Mesendoderm (in vitro differentiated cells): ENCODE measurements at regions not wholly inside any gene's neighbourhood (a gene's known extent, or its start where the extent isn't known, plus 50 kb on each side); places are given as distances from the start of the nearest gene placed in this dataset.

Experiments used
- DNase-seq: peaks from one replicate; pipeline ENCODE4 v3.0.0; 2013
- H2AK5ac ChIP-seq: 2 replicates; pipeline ENCODE4 v1.6.1; 2013; ENCODE audit warnings: low read length, inconsistent platforms
- H2BK120ac ChIP-seq: 2 replicates; pipeline ENCODE4 v1.6.1; 2013; ENCODE audit warnings: low read depth, mild to moderate bottlenecking, low read length, moderate library complexity, mixed read lengths
- H2BK15ac ChIP-seq: replicated peaks from 2 replicates; pipeline ENCODE4 v1.6.1; 2013; ENCODE audit warnings: low read depth, mild to moderate bottlenecking, moderate library complexity
- H2BK5ac ChIP-seq: 2 replicates; pipeline ENCODE4 v1.6.1; 2013; ENCODE audit warnings: low read length, inconsistent platforms
- H3K18ac ChIP-seq: 2 replicates; pipeline ENCODE4 v1.6.1; 2013; ENCODE audit warnings: mild to moderate bottlenecking, low read length, mixed read lengths
- H3K23ac ChIP-seq: one replicate; pipeline ENCODE4 v1.6.1; 2013; ENCODE audit warnings: low read length
- H3K27ac ChIP-seq: 2 replicates; pipeline ENCODE4 v1.5.1; 2013; ENCODE audit warnings: low read depth, mild to moderate bottlenecking, inconsistent platforms, low read length, moderate library complexity
- H3K27me3 ChIP-seq: 2 replicates; pipeline ENCODE4 v1.6.1; 2013; ENCODE audit warnings: low read length, control low read depth, mild to moderate bottlenecking, inconsistent platforms; ENCODE audit not compliant: insufficient read depth, poor library complexity
- H3K36me3 ChIP-seq: 2 replicates; pipeline ENCODE4 v1.6.1; 2013; ENCODE audit warnings: low read length, inconsistent platforms; ENCODE audit not compliant: control insufficient read depth, insufficient read depth
- H3K4ac ChIP-seq: one replicate; pipeline ENCODE4 v1.6.1; 2013; ENCODE audit warnings: low read depth, mild to moderate bottlenecking, low read length, moderate library complexity
- H3K4me1 ChIP-seq: 2 replicates; pipeline ENCODE4 v1.6.1; 2013; ENCODE audit warnings: low read depth, low read length, inconsistent platforms; ENCODE audit not compliant: control insufficient read depth
- H3K4me2 ChIP-seq: 2 replicates; pipeline ENCODE4 v1.6.1; 2013; ENCODE audit warnings: low read length
- H3K4me3 ChIP-seq: 2 replicates; pipeline ENCODE4 v1.5.1; 2013; ENCODE audit warnings: mild to moderate bottlenecking, low read length
- H3K56ac ChIP-seq: one replicate; pipeline ENCODE4 v1.6.1; 2013; ENCODE audit warnings: low read length
- H3K79me1 ChIP-seq: 2 replicates; pipeline ENCODE4 v1.6.1; 2013; ENCODE audit warnings: low read length, inconsistent platforms
- H3K79me2 ChIP-seq: 2 replicates; pipeline ENCODE4 v1.6.1; 2013; ENCODE audit warnings: mild to moderate bottlenecking, low read length; ENCODE audit not compliant: control insufficient read depth, insufficient read depth
- H3K9ac ChIP-seq: 2 replicates; pipeline ENCODE4 v1.6.1; 2013; ENCODE audit warnings: low read length, inconsistent platforms
- H4K5ac ChIP-seq: one replicate; pipeline ENCODE4 v1.6.1; 2013; ENCODE audit warnings: low read length
- H4K8ac ChIP-seq: one replicate; pipeline ENCODE4 v1.6.1; 2013; ENCODE audit warnings: low read depth, mild to moderate bottlenecking, control low read depth, low read length, moderate library complexity
- WGBS: extraction: QIAGEN DNeasy Blood & Tissue Kit; methylation state at CpG from one replicate; pipeline ENCODE4 v1.1.7; 2013; ENCODE audit warnings: low lambda C conversion rate, missing lambda C conversion rate; ENCODE audit not compliant: insufficient coverage; ENCODE audit errors: extremely low coverage; 5-methylcytosine and 5-hydroxymethylcytosine counted together

GRCh38 chr6:68391953-68392352 lies 243.1 kb upstream of the ADGRB3 start:
- Histone ChIP-seq H3K4me3 (no peak overlapping the region), H3K18ac (no peak overlapping the region), H4K8ac (no peak overlapping the region), H3K23ac (no peak overlapping the region), H3K4me2 (no peak overlapping the region), H2AK5ac (no peak overlapping the region), H2BK120ac (no peak overlapping the region), H4K5ac (no peak overlapping the region), H3K9ac (no peak overlapping the region), H2BK15ac (no peak overlapping the region), H3K36me3 (no peaks in the 10 kb centered on the region), H3K27me3 (no peaks in the 10 kb centered on the region), H3K56ac (no peak overlapping the region), H3K4me1 (no peaks in the 10 kb centered on the region), H3K79me1 (no peaks in the 10 kb centered on the region), H3K79me2 (no peaks in the 10 kb centered on the region), H3K4ac (no peak overlapping the region), H2BK5ac (no peak overlapping the region), H3K27ac (no peak overlapping the region)
- DNase-seq, result no peak

- no peak overlapping the region for H3K9ac ChIP-seq
- H3K79me2 ChIP-seq, result no peaks in the 10 kb centered on the region
- H3K56ac ChIP-seq, result no peak overlapping the region
- no peak overlapping the region for H2BK15ac ChIP-seq
- no peaks in the 10 kb centered on the region for H3K36me3 ChIP-seq
- H3K18ac ChIP-seq, result no peak overlapping the region
- H4K8ac ChIP-seq, result no peak overlapping the region
- DNase-seq, result no peak
- H4K5ac ChIP-seq, result no peak overlapping the region
- no CpG with 5 or more reads among the region's 5 CpGs for WGBS
- H3K27ac ChIP-seq, result no peak overlapping the region
- H3K4me1 ChIP-seq, result no peaks in the 10 kb centered on the region
- H3K4me3 ChIP-seq, result no peak overlapping the region
- H2BK5ac ChIP-seq, result no peak overlapping the region
- H3K79me1 ChIP-seq, result no peaks in the 10 kb centered on the region
- H3K4me2 ChIP-seq, result no peak overlapping the region
- no peak overlapping the region for H2BK120ac ChIP-seq
- H2AK5ac ChIP-seq, result no peak overlapping the region
- no peak overlapping the region for H3K4ac ChIP-seq
- no peaks in the 10 kb centered on the region for H3K27me3 ChIP-seq
- H3K23ac ChIP-seq, result no peak overlapping the region
These were observed 262.1 kb upstream of the ADGRB3 start for GRCh38 chr6:68372991-68373390.

- no peak overlapping the region for H3K4me3 ChIP-seq
These were observed 266.2 kb upstream of the ADGRB3 start for GRCh38 chr6:68368845-68369244.

GRCh38 chr6:68364271-68364805 lies 270.7 kb upstream of the ADGRB3 start:
- Histone ChIP-seq H3K27ac (no peak overlapping the region), H3K4me2 (no peak overlapping the region), H3K4me3 (no peak overlapping the region), H3K27me3 (no peaks in the 10 kb centered on the region), H2AK5ac (no peak overlapping the region), H3K18ac (no peak overlapping the region), H3K23ac (no peak overlapping the region), H3K79me1 (no peaks in the 10 kb centered on the region), H2BK120ac (no peak overlapping the region), H4K5ac (no peak overlapping the region), H3K9ac (no peak overlapping the region), H3K56ac (no peak overlapping the region), H3K4me1 (no peaks in the 10 kb centered on the region), H2BK5ac (no peak overlapping the region), H4K8ac (no peak overlapping the region), H3K36me3 (no peaks in the 10 kb centered on the region), H2BK15ac (no peak overlapping the region), H3K4ac (no peak overlapping the region), H3K79me2 (no peaks in the 10 kb centered on the region)
- no peak for DNase-seq
- WGBS, result no CpG with 5 or more reads among the region's 2 CpGs

More at GRCh38 chr6:68368845-68369244, 266.2 kb upstream of the ADGRB3 start:
- H3K79me2 ChIP-seq, result no peaks in the 10 kb centered on the region
- H2BK120ac ChIP-seq, result no peak overlapping the region
- no peak overlapping the region for H2AK5ac ChIP-seq
- DNase-seq, result no peak
- no CpG with 5 or more reads among the region's 1 CpG for WGBS
- no peak overlapping the region for H3K27ac ChIP-seq
- no peak overlapping the region for H3K56ac ChIP-seq
- H3K79me1 ChIP-seq, result no peaks in the 10 kb centered on the region
- H3K27me3 ChIP-seq, result no peaks in the 10 kb centered on the region
- no peak overlapping the region for H3K18ac ChIP-seq
- H3K23ac ChIP-seq, result no peak overlapping the region
- H2BK15ac ChIP-seq, result no peak overlapping the region
- no peak overlapping the region for H4K5ac ChIP-seq
- H3K4me2 ChIP-seq, result no peak overlapping the region
- H3K36me3 ChIP-seq, result no peaks in the 10 kb centered on the region
- no peak overlapping the region for H3K4ac ChIP-seq
- no peak overlapping the region for H3K9ac ChIP-seq
- no peaks in the 10 kb centered on the region for H3K4me1 ChIP-seq
- no peak overlapping the region for H4K8ac ChIP-seq
- no peak overlapping the region for H2BK5ac ChIP-seq

- H2BK120ac ChIP-seq, result no peak overlapping the region
- no CpG with 5 or more reads among the region's 1 CpG for WGBS
These were observed 291.2 kb upstream of the ADGRB3 start for GRCh38 chr6:68343901-68344300.

GRCh38 chr6:68342286-68342685 lies 292.8 kb upstream of the ADGRB3 start:
- no peak overlapping the region for H4K8ac ChIP-seq
- no peaks in the 10 kb centered on the region for H3K36me3 ChIP-seq
- H2BK15ac ChIP-seq, result no peak overlapping the region
- no peak overlapping the region for H2AK5ac ChIP-seq
- no peak overlapping the region for H3K56ac ChIP-seq
- no peak overlapping the region for H3K18ac ChIP-seq
- H3K79me1 ChIP-seq, result no peaks in the 10 kb centered on the region
- H2BK5ac ChIP-seq, result no peak overlapping the region
- H4K5ac ChIP-seq, result no peak overlapping the region
- no peak overlapping the region for H3K23ac ChIP-seq
- H3K27ac ChIP-seq, result no peak overlapping the region
- no peak overlapping the region for H2BK120ac ChIP-seq
- no peak overlapping the region for H3K9ac ChIP-seq
- H3K4me2 ChIP-seq, result no peak overlapping the region
- DNase-seq, result no peak
- WGBS, result no CpG with 5 or more reads among the region's 1 CpG
- no peak overlapping the region for H3K4ac ChIP-seq
- no peak overlapping the region for H3K4me3 ChIP-seq
- H3K79me2 ChIP-seq, result no peaks in the 10 kb centered on the region
- H3K4me1 ChIP-seq, result no peaks in the 10 kb centered on the region
- H3K27me3 ChIP-seq, result no peaks in the 10 kb centered on the region

More at GRCh38 chr6:68343901-68344300, 291.2 kb upstream of the ADGRB3 start:
- H3K79me1 ChIP-seq, result no peaks in the 10 kb centered on the region
- H3K79me2 ChIP-seq, result no peaks in the 10 kb centered on the region
- no peak overlapping the region for H3K23ac ChIP-seq
- no peak overlapping the region for H4K8ac ChIP-seq
- H3K27me3 ChIP-seq, result no peaks in the 10 kb centered on the region
- H3K27ac ChIP-seq, result no peak overlapping the region
- H3K4me1 ChIP-seq, result no peaks in the 10 kb centered on the region
- no peak overlapping the region for H3K56ac ChIP-seq
- no peak overlapping the region for H3K18ac ChIP-seq
- no peaks in the 10 kb centered on the region for H3K36me3 ChIP-seq
- no peak overlapping the region for H3K4me2 ChIP-seq
- H2BK5ac ChIP-seq, result no peak overlapping the region
- no peak overlapping the region for H4K5ac ChIP-seq
- H2AK5ac ChIP-seq, result no peak overlapping the region
- no peak overlapping the region for H2BK15ac ChIP-seq
- H3K4me3 ChIP-seq, result no peak overlapping the region
- no peak overlapping the region for H3K4ac ChIP-seq
- DNase-seq, result peak; percentile 88
- no peak overlapping the region for H3K9ac ChIP-seq
